IMR-90 (cell line): ENCODE measurements at regions not wholly inside any gene's neighbourhood (a gene's known extent, or its start where the extent isn't known, plus 50 kb on each side); places are given as distances from the start of the nearest gene placed in this dataset.
A peak's percentile ranks its signal among the peaks of the same experiment; 100 is the strongest.

Experiments
- ATAC-seq: fragments of 200-7000 bp; cut with Tn5 transposase; 2 replicates; pipeline ENCODE4 v1.9.1; 2020; ENCODE audit warnings: low read depth, mild to moderate bottlenecking, moderate library complexity
- BruUV-seq: library from RNA; stranded (reverse); fragments of 400-500 nt; replicated peaks from 2 replicates; lab custom pipeline; 2021; lab: Mats Ljungman, UMichigan
- CTCF ChIA-PET: fragments of 300-600 bp; formaldehyde crosslinking; extraction: SDS; loops from one replicate; lab custom pipeline; 2021; ENCODE audit warnings: antibody characterized with exemption; lab: Yijun Ruan, JAX
- POLR2A ChIA-PET: fragments of 300-600 bp; sonication (Branson Sonifier 250); formaldehyde crosslinking; loops from one replicate; lab custom pipeline; 2022; ENCODE audit warnings: antibody characterized with exemption; ENCODE audit not compliant: unreplicated experiment; lab: Charles Lee
- DNase-seq: peaks from one replicate; pipeline ENCODE4 v3.0.0; 2013
- H2AFZ ChIP-seq: replicated peaks from 2 replicates; pipeline ENCODE3; 2013; ENCODE audit warnings: low read length, mild to moderate bottlenecking; ENCODE audit not compliant: poor library complexity
- H2AK5ac ChIP-seq: 2 replicates; pipeline ENCODE4 v1.6.1; 2013; ENCODE audit warnings: low read depth, low read length, inconsistent platforms
- H2AK9ac ChIP-seq: replicated peaks from 2 replicates; pipeline ENCODE3; 2013; ENCODE audit warnings: mild to moderate bottlenecking, low read depth, low read length, moderate library complexity; ENCODE audit not compliant: poor library complexity
- H2BK120ac ChIP-seq: 2 replicates; pipeline ENCODE4 v1.6.1; 2013; ENCODE audit warnings: low read depth, low read length, inconsistent platforms
- H2BK15ac ChIP-seq: 3 replicates; pipeline ENCODE4 v1.6.1; 2013; ENCODE audit warnings: low read depth, low read length, inconsistent platforms
- H2BK20ac ChIP-seq: 2 replicates; pipeline ENCODE4 v1.6.1; 2013; ENCODE audit warnings: low read depth, mild to moderate bottlenecking, inconsistent platforms, low read length, moderate library complexity
- H2BK5ac ChIP-seq: 2 replicates; pipeline ENCODE4 v1.6.1; 2013; ENCODE audit warnings: mild to moderate bottlenecking, low read depth, low read length, inconsistent platforms; ENCODE audit not compliant: poor library complexity, severe bottlenecking
- H3K14ac ChIP-seq: replicated peaks from 2 replicates; pipeline ENCODE4 v1.6.1; 2013; ENCODE audit warnings: low read depth, low read length, inconsistent platforms
- H3K18ac ChIP-seq: 2 replicates; pipeline ENCODE4 v1.6.1; 2013; ENCODE audit warnings: low read depth, low read length, control low read depth
- H3K23ac ChIP-seq: 2 replicates; pipeline ENCODE4 v1.6.1; 2013; ENCODE audit warnings: low read depth, low read length, inconsistent platforms
- H3K27ac ChIP-seq: 2 replicates; pipeline ENCODE4 v1.5.1; 2013; ENCODE audit warnings: mild to moderate bottlenecking, control low read depth, low read length; ENCODE audit not compliant: insufficient read depth
- H3K27me3 ChIP-seq: 2 replicates; pipeline ENCODE4 v1.6.1; 2013; ENCODE audit warnings: low read length; ENCODE audit not compliant: control insufficient read depth, insufficient read depth
- H3K36me3 ChIP-seq: 2 replicates; pipeline ENCODE4 v1.6.1; 2013; ENCODE audit warnings: low read length, mixed read lengths; ENCODE audit not compliant: control insufficient read depth, insufficient read depth
- H3K4ac ChIP-seq: 2 replicates; pipeline ENCODE4 v1.6.1; 2013; ENCODE audit warnings: low read depth, low read length, inconsistent platforms
- H3K4me1 ChIP-seq: 2 replicates; pipeline ENCODE4 v1.6.1; 2013; ENCODE audit warnings: low read length, mixed read lengths; ENCODE audit not compliant: control insufficient read depth, insufficient read depth
- H3K4me2 ChIP-seq: 2 replicates; pipeline ENCODE4 v1.6.1; 2013; ENCODE audit warnings: low read depth, mild to moderate bottlenecking, control low read depth, low read length, moderate library complexity
- H3K4me3 ChIP-seq: 2 replicates; pipeline ENCODE4 v1.5.1; 2013; ENCODE audit warnings: low read depth, mild to moderate bottlenecking, control low read depth, low read length, moderate library complexity; ENCODE audit not compliant: insufficient read depth
- H3K56ac ChIP-seq: 2 replicates; pipeline ENCODE4 v1.6.1; 2013; ENCODE audit warnings: low read length, inconsistent platforms; ENCODE audit not compliant: insufficient read depth; ENCODE audit errors: extremely low read depth
- H3K79me1 ChIP-seq, 2 experiments: 2 replicates each; pipeline ENCODE4 v1.6.1; 2013; ENCODE audit warnings: low read length in 2 of 2, inconsistent platforms in 1 of 2, low read depth in 1 of 2
- H3K9ac ChIP-seq: 2 replicates; pipeline ENCODE4 v1.6.1; 2013; ENCODE audit warnings: low read depth, low read length, control low read depth
- H3K9me1 ChIP-seq: 2 replicates; pipeline ENCODE4 v1.6.1; 2013; ENCODE audit warnings: low read length, inconsistent platforms; ENCODE audit not compliant: insufficient read depth
- H3K9me3 ChIP-seq: 2 replicates; pipeline ENCODE4 v1.6.1; 2013; ENCODE audit warnings: low read length; ENCODE audit not compliant: control insufficient read depth, insufficient read depth
- H4K20me1 ChIP-seq: 2 replicates; pipeline ENCODE4 v1.6.1; 2013; ENCODE audit warnings: low read length, inconsistent platforms; ENCODE audit not compliant: insufficient read depth
- H4K5ac ChIP-seq: 2 replicates; pipeline ENCODE4 v1.6.1; 2013; ENCODE audit warnings: mild to moderate bottlenecking, low read depth, low read length, control low read depth
- H4K8ac ChIP-seq, 2 experiments: 2 replicates each; pipeline ENCODE4 v1.6.1; 2013; ENCODE audit warnings: low read depth in 2 of 2, low read length in 2 of 2, control low read depth in 1 of 2, inconsistent platforms in 1 of 2
- H4K91ac ChIP-seq: 2 replicates; pipeline ENCODE4 v1.6.1; 2013; ENCODE audit warnings: low read depth, low read length, inconsistent platforms; ENCODE audit not compliant: insufficient read depth
- BHLHE40 ChIP-seq: fragments of 150-350 bp; IDR thresholded peaks from 2 replicates; pipeline ENCODE4 v1.6.1; 2016; ENCODE audit warnings: mild to moderate bottlenecking, low read depth, low read length
- CEBPB ChIP-seq: IDR thresholded peaks from 2 replicates; pipeline ENCODE4 v1.6.1; 2012; ENCODE audit warnings: low read depth, low read length, improper control_type of control experiment
- CHD1 ChIP-seq: IDR thresholded peaks from 2 replicates; pipeline ENCODE4 v1.6.1; 2012; ENCODE audit warnings: low read depth, low read length, improper control_type of control experiment
- CTCF ChIP-seq: conservative IDR thresholded peaks from 2 replicates; pipeline ENCODE4 v1.5.1; 2012; ENCODE audit warnings: mild to moderate bottlenecking, low read depth, low read length, improper control_type of control experiment
- FOS ChIP-seq: fragments of 150-350 bp; IDR thresholded peaks from 2 replicates; pipeline ENCODE4 v1.6.1; 2016; ENCODE audit warnings: low read depth, low read length
- MAFK ChIP-seq: IDR thresholded peaks from 2 replicates; pipeline ENCODE4 v1.6.1; 2012; ENCODE audit warnings: low read depth, low read length, improper control_type of control experiment
- MAZ ChIP-seq: IDR thresholded peaks from 2 replicates; pipeline ENCODE4 v1.6.1; 2012; ENCODE audit warnings: low read depth, mild to moderate bottlenecking, low read length, improper control_type of control experiment, moderate library complexity, borderline replicate concordance
- MXI1 ChIP-seq: IDR thresholded peaks from 2 replicates; pipeline ENCODE4 v1.6.1; 2012; ENCODE audit warnings: low read depth, mild to moderate bottlenecking, low read length, moderate library complexity, borderline replicate concordance
- NFE2L2 ChIP-seq: fragments of 150-350 bp; IDR thresholded peaks from 2 replicates; pipeline ENCODE4 v1.6.1; 2016; ENCODE audit warnings: low read depth, mild to moderate bottlenecking, low read length
- POLR2A ChIP-seq: IDR thresholded peaks from 2 replicates; pipeline ENCODE4 v1.6.1; 2012; ENCODE audit warnings: mild to moderate bottlenecking, low read depth, low read length
- RAD21 ChIP-seq: IDR thresholded peaks from 2 replicates; pipeline ENCODE4 v1.6.1; 2012; ENCODE audit warnings: low read length, improper control_type of control experiment
- SMC3 ChIP-seq: fragments of 150-350 bp; IDR thresholded peaks from 2 replicates; pipeline ENCODE4 v1.6.1; 2016; ENCODE audit warnings: low read depth, mild to moderate bottlenecking, antibody characterized with exemption, low read length, moderate library complexity
- WGBS, 2 experiments: methylation state at CpG; one replicate each; pipeline versions ENCODE4 v1.1.5 to v1.1.7; 2013; ENCODE audit warnings: missing lambda C conversion rate in 2 of 2; ENCODE audit not compliant: insufficient read length in 1 of 2; ENCODE audit errors: extremely low coverage in 2 of 2; 5-methylcytosine and 5-hydroxymethylcytosine counted together
- dilution Hi-C: fragments of 300-500 bp; cut with HindIII; formaldehyde crosslinking; loops from one replicate; pipeline ENCODE4 v1.14.3; 2018; ENCODE audit warnings: low sequenced_read_pairs; ENCODE audit not compliant: unreplicated experiment
- in situ Hi-C: fragments of 300-500 bp; cut with MboI; formaldehyde crosslinking; loops from 3 replicates; pipeline ENCODE4 v1.14.3; 2019; ENCODE audit warnings: low sequenced_read_pairs, inconsistent platforms, mixed read lengths
- intact Hi-C: fragments of 100-400 bp; cut with micrococcal nuclease; formaldehyde crosslinking; loops from 2 replicates; pipeline ENCODE4 v1.10.0; 2022

GRCh38 chr7:131231381-131232220 is 96.1 kb upstream of the MKLN1 start:
- no peak; the same call in 1 of the 2 replicates for ATAC-seq
- peak overlapping the region; percentile 79 for H2AK9ac ChIP-seq
- peak overlapping the region; percentile 80 for H3K27ac ChIP-seq
- intact Hi-C loops = no loop called here
- H2BK20ac ChIP-seq = peak overlapping the region; percentile 96
- H3K27me3 ChIP-seq = no peaks in the 10 kb centered on the region
- dilution Hi-C loops = no loop called here
- TF ChIP-seq NFE2L2 (peak; percentile 57; the same call in 1 of the 2 replicates), MAFK (no peak), MXI1 (no peak), CEBPB (peak; percentile 88), BHLHE40 (no peak), MAZ (no peak), SMC3 (no peak), POLR2A (no peak), RAD21 (no peak), CTCF (no peak), CHD1 (no peak), FOS (no peak)
- CTCF ChIA-PET = no interaction called here
- POLR2A ChIA-PET = no interaction called here
- WGBS, 2 experiments = 100% methylated on average over 4 of the region's 10 CpGs; no CpG with 5 or more reads in 1 of the 2 experiments
- H3K56ac ChIP-seq = no peak overlapping the region
- peak overlapping the region; percentile 81 for H2BK5ac ChIP-seq
- H3K36me3 ChIP-seq = no peaks in the 10 kb centered on the region
- H2BK120ac ChIP-seq = peak overlapping the region; percentile 94
- peaks cover 8% of the 10 kb centered on the region for H3K9me1 ChIP-seq
- H3K79me1 ChIP-seq = no peaks in the 10 kb centered on the region
- peaks cover 11% of the 10 kb centered on the region for H3K4me1 ChIP-seq
- peak overlapping the region; percentile 93 for H3K4ac ChIP-seq
- H3K18ac ChIP-seq = peak overlapping the region; percentile 79
- H3K14ac ChIP-seq = peak overlapping the region; percentile 93
- no peaks in the 10 kb centered on the region for H3K9me3 ChIP-seq
- H3K4me2 ChIP-seq = 0 out of 2 replicates have a peak overlapping the region, but pooled peaks have one; percentile 38
- H3K4me3 ChIP-seq = no peak overlapping the region
- H2AFZ ChIP-seq = peak overlapping the region; percentile 45
- H4K5ac ChIP-seq = peak overlapping the region; percentile 69
- peak overlapping the region; percentile 92 for H3K23ac ChIP-seq
- peak; percentile 79 for DNase-seq
- H3K9ac ChIP-seq = no peak overlapping the region
- peak overlapping the region; percentile 82 for H4K91ac ChIP-seq
- H4K8ac ChIP-seq = peak overlapping the region; percentile 34 to 67; a peak in 3 of 4 replicates
- in situ Hi-C loops = no loop called here
- peak overlapping the region; percentile 87 for H2AK5ac ChIP-seq
- H2BK15ac ChIP-seq = peak overlapping the region; percentile 88; the same call in 1 of the 3 replicates
- no TSS peak for BruUV-seq
- H4K20me1 ChIP-seq = no peaks in the 10 kb centered on the region
